ENCODE measurements at regions not wholly inside any gene's neighbourhood (a gene's known extent, or its start where the extent isn't known, plus 50 kb on each side); places are given as distances from the start of the nearest gene placed in this dataset.

DNA sequence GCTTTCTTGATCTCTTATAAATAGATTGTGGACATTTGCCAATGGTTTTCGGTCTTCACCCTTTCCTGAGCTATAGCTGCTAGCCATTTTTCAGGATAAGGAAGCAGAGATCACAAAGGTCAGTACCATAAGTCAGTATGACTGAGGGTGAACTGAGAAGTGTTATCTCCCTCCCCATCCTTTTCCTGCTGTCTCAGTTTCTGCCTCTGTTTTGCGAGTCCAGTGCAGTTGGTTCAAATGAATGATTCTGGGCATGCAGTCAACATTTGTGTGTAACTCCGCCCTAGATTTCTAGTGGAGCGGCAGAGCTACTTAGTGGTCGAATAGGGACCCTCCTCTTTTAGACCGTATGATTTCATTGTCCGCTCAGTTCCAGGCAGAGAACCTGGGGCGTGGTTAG lies 460.8 kb upstream of the ARGLU1 start:
- TF ChIP-seq, protein P1, sequence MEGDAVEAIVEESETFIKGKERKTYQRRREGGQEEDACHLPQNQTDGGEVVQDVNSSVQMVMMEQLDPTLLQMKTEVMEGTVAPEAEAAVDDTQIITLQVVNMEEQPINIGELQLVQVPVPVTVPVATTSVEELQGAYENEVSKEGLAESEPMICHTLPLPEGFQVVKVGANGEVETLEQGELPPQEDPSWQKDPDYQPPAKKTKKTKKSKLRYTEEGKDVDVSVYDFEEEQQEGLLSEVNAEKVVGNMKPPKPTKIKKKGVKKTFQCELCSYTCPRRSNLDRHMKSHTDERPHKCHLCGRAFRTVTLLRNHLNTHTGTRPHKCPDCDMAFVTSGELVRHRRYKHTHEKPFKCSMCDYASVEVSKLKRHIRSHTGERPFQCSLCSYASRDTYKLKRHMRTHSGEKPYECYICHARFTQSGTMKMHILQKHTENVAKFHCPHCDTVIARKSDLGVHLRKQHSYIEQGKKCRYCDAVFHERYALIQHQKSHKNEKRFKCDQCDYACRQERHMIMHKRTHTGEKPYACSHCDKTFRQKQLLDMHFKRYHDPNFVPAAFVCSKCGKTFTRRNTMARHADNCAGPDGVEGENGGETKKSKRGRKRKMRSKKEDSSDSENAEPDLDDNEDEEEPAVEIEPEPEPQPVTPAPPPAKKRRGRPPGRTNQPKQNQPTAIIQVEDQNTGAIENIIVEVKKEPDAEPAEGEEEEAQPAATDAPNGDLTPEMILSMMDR (IDR thresholded peaks at IDR 0.05; ENCODE audit: low read depth, low read length): no peak
- TF ChIP-seq POLR2A (IDR thresholded peaks at IDR 0.05; ENCODE audit: extremely low read depth, insufficient read length): no peak

Measured in NB4 (cell line).